ENCODE measurements at regions not wholly inside any gene's neighbourhood (a gene's known extent, or its start where the extent isn't known, plus 50 kb on each side); places are given as distances from the start of the nearest gene placed in this dataset.

- H3K36me3 ChIP-seq (ENCODE audit: control insufficient read depth in 3 of 3, insufficient read depth in 2 of 3, low read depth in 1 of 3, low read length in 3 of 3) = no peaks in the 10 kb centered on the region
- no peaks in the 10 kb centered on the region for H3K9me3 ChIP-seq (ENCODE audit: control insufficient read depth in 2 of 2, insufficient read depth in 1 of 2, low read depth in 1 of 2, low read length in 1 of 2)
- no peak overlapping the region for H3K4me3 ChIP-seq (ENCODE audit: low read depth in 1 of 3, low read length in 3 of 3)
- H3K27ac ChIP-seq (ENCODE audit: low read depth in 1 of 3, low read length in 2 of 3) = no peak overlapping the region
- peaks cover 0 to 3% (median 0%) of the 10 kb centered on the region in 3 donors for H3K4me1 ChIP-seq (ENCODE audit: control insufficient read depth in 3 of 3, insufficient read depth in 2 of 3, low read depth in 1 of 3, low read length in 2 of 3)
- no peak for FAIRE-seq
- H3K27me3 ChIP-seq (ENCODE audit: control insufficient read depth in 3 of 3, insufficient read depth in 3 of 3, low read length in 3 of 3) = peaks cover 0 to 3% (median 0%) of the 10 kb centered on the region in 3 donors
- no peak for DNase-seq
- WGBS, 3 donors = 78 to 93% (median 85%) methylated on average over 4 of the region's 4 CpGs
Observed at GRCh38 chr3:46119709-46120498, 88.2 kb downstream of the CCR1 start.

GRCh38 chr3:46119253-46119652, 88.9 kb downstream of the CCR1 start:
- peaks cover 0 to 3% (median 0%) of the 10 kb centered on the region in 3 donors for H3K4me1 ChIP-seq (ENCODE audit: control insufficient read depth in 3 of 3, insufficient read depth in 2 of 3, low read depth in 1 of 3, low read length in 2 of 3)
- no peak overlapping the region for H3K4me3 ChIP-seq (ENCODE audit: low read depth in 1 of 3, low read length in 3 of 3)
- 76 to 89% (median 88%) methylated on average over 3 of the region's 3 CpGs for WGBS, 3 donors
- peaks cover 0 to 3% (median 0%) of the 10 kb centered on the region in 3 donors for H3K27me3 ChIP-seq (ENCODE audit: control insufficient read depth in 3 of 3, insufficient read depth in 3 of 3, low read length in 3 of 3)
- H3K36me3 ChIP-seq (ENCODE audit: control insufficient read depth in 3 of 3, insufficient read depth in 2 of 3, low read depth in 1 of 3, low read length in 3 of 3) = no peaks in the 10 kb centered on the region
- FAIRE-seq (no peak), DNase-seq (no peak)
- H3K9me3 ChIP-seq (ENCODE audit: control insufficient read depth in 2 of 2, insufficient read depth in 1 of 2, low read depth in 1 of 2, low read length in 1 of 2) = no peaks in the 10 kb centered on the region
- no peak overlapping the region for H3K27ac ChIP-seq (ENCODE audit: low read depth in 1 of 3, low read length in 2 of 3)

- peaks cover 0 to 3% (median 0%) of the 10 kb centered on the region in 3 donors for H3K27me3 ChIP-seq (ENCODE audit: control insufficient read depth in 3 of 3, insufficient read depth in 3 of 3, low read length in 3 of 3)
- H3K4me3 ChIP-seq (ENCODE audit: low read depth in 1 of 3, low read length in 3 of 3) = no peak overlapping the region
- H3K36me3 ChIP-seq (ENCODE audit: control insufficient read depth in 3 of 3, insufficient read depth in 2 of 3, low read depth in 1 of 3, low read length in 3 of 3) = no peaks in the 10 kb centered on the region
- no peak overlapping the region for H3K27ac ChIP-seq (ENCODE audit: low read depth in 1 of 3, low read length in 2 of 3)
- no peaks in the 10 kb centered on the region for H3K4me1 ChIP-seq (ENCODE audit: control insufficient read depth in 3 of 3, insufficient read depth in 2 of 3, low read depth in 1 of 3, low read length in 2 of 3)
- WGBS, 3 donors = 72 to 91% (median 86%) methylated on average over 4 of the region's 4 CpGs
- FAIRE-seq (no peak), DNase-seq (no peak)
- H3K9me3 ChIP-seq (ENCODE audit: control insufficient read depth in 2 of 2, insufficient read depth in 1 of 2, low read depth in 1 of 2, low read length in 1 of 2) = no peaks in the 10 kb centered on the region
Observed at GRCh38 chr3:46116996-46117395, 89.7 kb upstream of the XCR1 start.

- no peak for DNase-seq
- no peak for FAIRE-seq
- 0 to 85% (median 61%) methylated on average over 1 of the region's 1 CpG for WGBS, 3 donors
- Histone ChIP-seq H3K4me3 (ENCODE audit: low read depth in 1 of 3, low read length in 3 of 3) (no peak overlapping the region), H3K9me3 (ENCODE audit: control insufficient read depth in 2 of 2, insufficient read depth in 1 of 2, low read depth in 1 of 2, low read length in 1 of 2) (no peaks in the 10 kb centered on the region), H3K27me3 (ENCODE audit: control insufficient read depth in 3 of 3, insufficient read depth in 3 of 3, low read length in 3 of 3) (peaks cover 0 to under 1% (median 0%) of the 10 kb centered on the region in 3 donors), H3K36me3 (ENCODE audit: control insufficient read depth in 3 of 3, insufficient read depth in 2 of 3, low read depth in 1 of 3, low read length in 3 of 3) (no peaks in the 10 kb centered on the region), H3K27ac (ENCODE audit: low read depth in 1 of 3, low read length in 2 of 3) (no peak overlapping the region), H3K4me1 (ENCODE audit: control insufficient read depth in 3 of 3, insufficient read depth in 2 of 3, low read depth in 1 of 3, low read length in 2 of 3) (peaks cover 0 to 3% (median 0%) of the 10 kb centered on the region in 3 donors)
Observed at GRCh38 chr3:46114323-46114988, 87.2 kb upstream of the XCR1 start.

- DNase-seq = no peak
- Histone ChIP-seq H3K27ac (ENCODE audit: low read depth in 1 of 3, low read length in 2 of 3) (no peak overlapping the region), H3K9me3 (ENCODE audit: control insufficient read depth in 2 of 2, insufficient read depth in 1 of 2, low read depth in 1 of 2, low read length in 1 of 2) (no peaks in the 10 kb centered on the region), H3K36me3 (ENCODE audit: control insufficient read depth in 3 of 3, insufficient read depth in 2 of 3, low read depth in 1 of 3, low read length in 3 of 3) (no peaks in the 10 kb centered on the region), H3K4me3 (ENCODE audit: low read depth in 1 of 3, low read length in 3 of 3) (no peak overlapping the region), H3K27me3 (ENCODE audit: control insufficient read depth in 3 of 3, insufficient read depth in 3 of 3, low read length in 3 of 3) (no peaks in the 10 kb centered on the region), H3K4me1 (ENCODE audit: control insufficient read depth in 3 of 3, insufficient read depth in 2 of 3, low read depth in 1 of 3, low read length in 2 of 3) (peaks cover 0 to 5% (median 0%) of the 10 kb centered on the region in 3 donors)
- FAIRE-seq = no peak
- WGBS, 3 donors = 96 to 99% (median 96%) methylated on average over 4 of the region's 4 CpGs
Observed at GRCh38 chr3:46113608-46114007, 86.3 kb upstream of the XCR1 start.

- Histone ChIP-seq H3K27ac (ENCODE audit: low read depth in 1 of 3, low read length in 2 of 3) (no peak overlapping the region), H3K4me3 (ENCODE audit: low read depth in 1 of 3, low read length in 3 of 3) (no peak overlapping the region), H3K36me3 (ENCODE audit: control insufficient read depth in 3 of 3, insufficient read depth in 2 of 3, low read depth in 1 of 3, low read length in 3 of 3) (no peaks in the 10 kb centered on the region), H3K4me1 (ENCODE audit: control insufficient read depth in 3 of 3, insufficient read depth in 2 of 3, low read depth in 1 of 3, low read length in 2 of 3) (peaks cover 0 to 5% (median 0%) of the 10 kb centered on the region in 3 donors), H3K9me3 (ENCODE audit: control insufficient read depth in 2 of 2, insufficient read depth in 1 of 2, low read depth in 1 of 2, low read length in 1 of 2) (no peaks in the 10 kb centered on the region), H3K27me3 (ENCODE audit: control insufficient read depth in 3 of 3, insufficient read depth in 3 of 3, low read length in 3 of 3) (no peaks in the 10 kb centered on the region)
- DNase-seq = no peak
- FAIRE-seq = no peak
- WGBS, 3 donors = 58 to 93% (median 84%) methylated on average over 3 of the region's 3 CpGs
Observed at GRCh38 chr3:46112984-46113383, 85.7 kb upstream of the XCR1 start.

GRCh38 chr3:46112296-46112695, 85.0 kb upstream of the XCR1 start:
- FAIRE-seq (no peak), DNase-seq (no peak)
- Histone ChIP-seq H3K27me3 (ENCODE audit: control insufficient read depth in 3 of 3, insufficient read depth in 3 of 3, low read length in 3 of 3) (peaks cover 0 to 3% (median 0%) of the 10 kb centered on the region in 3 donors), H3K36me3 (ENCODE audit: control insufficient read depth in 3 of 3, insufficient read depth in 2 of 3, low read depth in 1 of 3, low read length in 3 of 3) (no peaks in the 10 kb centered on the region), H3K9me3 (ENCODE audit: control insufficient read depth in 2 of 2, insufficient read depth in 1 of 2, low read depth in 1 of 2, low read length in 1 of 2) (no peaks in the 10 kb centered on the region), H3K4me1 (ENCODE audit: control insufficient read depth in 3 of 3, insufficient read depth in 2 of 3, low read depth in 1 of 3, low read length in 2 of 3) (peaks cover 0 to 5% (median 0%) of the 10 kb centered on the region in 3 donors), H3K27ac (ENCODE audit: low read depth in 1 of 3, low read length in 2 of 3) (no peak overlapping the region), H3K4me3 (ENCODE audit: low read depth in 1 of 3, low read length in 3 of 3) (no peak overlapping the region)
- 77 to 81% (median 78%) methylated on average over 3 of the region's 3 CpGs for WGBS, 3 donors

GRCh38 chr3:46110701-46111493, 83.6 kb upstream of the XCR1 start:
- WGBS, 3 donors = 25 to 51% (median 34%) methylated on average over 9 of the region's 9 CpGs
- no peak for FAIRE-seq
- H3K36me3 ChIP-seq (ENCODE audit: control insufficient read depth in 3 of 3, insufficient read depth in 2 of 3, low read depth in 1 of 3, low read length in 3 of 3) = no peaks in the 10 kb centered on the region
- H3K27me3 ChIP-seq (ENCODE audit: control insufficient read depth in 3 of 3, insufficient read depth in 3 of 3, low read length in 3 of 3) = peaks cover 0 to 6% (median 0%) of the 10 kb centered on the region in 3 donors
- H3K4me1 ChIP-seq (ENCODE audit: control insufficient read depth in 3 of 3, insufficient read depth in 2 of 3, low read depth in 1 of 3, low read length in 2 of 3) = peaks cover 0 to 5% (median 0%) of the 10 kb centered on the region in 3 donors
- peak overlapping the region in 2 of 3 donors; percentile 31 to 49 for H3K27ac ChIP-seq (ENCODE audit: low read depth in 1 of 3, low read length in 2 of 3)
- DNase-seq = peak; percentile 31 to 88
- H3K9me3 ChIP-seq (ENCODE audit: control insufficient read depth in 2 of 2, insufficient read depth in 1 of 2, low read depth in 1 of 2, low read length in 1 of 2) = no peaks in the 10 kb centered on the region
- H3K4me3 ChIP-seq (ENCODE audit: low read depth in 1 of 3, low read length in 3 of 3) = no peak overlapping the region

All from small intestine (tissue), 7 donors.